ENCODE measurements at regions not wholly inside any gene's neighbourhood (a gene's known extent, or its start where the extent isn't known, plus 50 kb on each side); places are given as distances from the start of the nearest gene placed in this dataset.

GRCh38 chr6:14062345-14063029 lies 55.1 kb upstream of the CD83 start:
- H3K4me3 ChIP-seq (ENCODE audit: low read length): no peak overlapping the region

GRCh38 chr6:14063756-14064155 lies 53.8 kb upstream of the CD83 start:
- no peak overlapping the region for H3K4me3 ChIP-seq (ENCODE audit: low read length)
- DNase-seq (ENCODE audit: low read depth, low spot score): no peak

More at GRCh38 chr6:14062345-14063029, 55.1 kb upstream of the CD83 start:
- DNase-seq (ENCODE audit: low read depth, low spot score): no peak

GRCh38 chr6:14065350-14065749 lies 52.2 kb upstream of the CD83 start:
- H3K4me3 ChIP-seq (ENCODE audit: low read length): no peak overlapping the region
- DNase-seq (ENCODE audit: low read depth, low spot score): no peak

GRCh38 chr6:14066782-14067406 lies 50.7 kb upstream of the CD83 start:
- peak; percentile 57 for DNase-seq (ENCODE audit: low read depth, low spot score)
- no peak overlapping the region for H3K4me3 ChIP-seq (ENCODE audit: low read length)

- H3K4me3 ChIP-seq (ENCODE audit: low read length): no peak overlapping the region
- no peak for DNase-seq (ENCODE audit: low read depth, low spot score)
Observed at GRCh38 chr6:14067656-14068055, 49.9 kb upstream of the CD83 start.

All from Jurkat, Clone E6-1 (cell line).